Upper lobe of left lung (tissue), 6 donors: ENCODE measurements at regions not wholly inside any gene's neighbourhood (a gene's known extent, or its start where the extent isn't known, plus 50 kb on each side); places are given as distances from the start of the nearest gene placed in this dataset.
A peak's percentile ranks its signal among the peaks of the same experiment; 100 is the strongest.
"Not testable (repeated sequence)": the region's sequence is repeated elsewhere in the genome, so short reads cannot be mapped to it uniquely, and the experiment has no call there.

Source experiments
- ATAC-seq, 2 donors: fragments of 200-7000 bp; cut with Tn5 transposase; one replicate each; pipeline ENCODE4 v1.9.1; 2022; ENCODE audit warnings: mild to moderate bottlenecking in 2 of 2, moderate library complexity in 2 of 2; ENCODE audit not compliant: low FRiP score in 2 of 2
- DNase-seq, 2 donors: peaks; one replicate each; pipeline ENCODE4 v3.0.0-alpha.2; 2019 to 2020
- H3K27ac ChIP-seq, 4 donors: fragments of 200-600 bp; sonication (generic); one replicate each; pipeline ENCODE4 v1.5.1; 2016 to 2019
- H3K27me3 ChIP-seq, 4 donors: fragments of 200-600 bp; sonication (generic); one replicate each; pipeline ENCODE4 v1.5.1; 2017 to 2019
- H3K36me3 ChIP-seq, 4 donors: fragments of 200-600 bp; sonication (generic); one replicate each; pipeline ENCODE4 v1.5.1; 2016 to 2019
- H3K4me1 ChIP-seq, 4 donors: fragments of 200-600 bp; sonication (generic); one replicate each; pipeline ENCODE4 v1.5.1; 2018 to 2019
- H3K4me3 ChIP-seq, 4 donors: fragments of 200-600 bp; sonication (generic); one replicate each; pipeline ENCODE4 v1.5.1; 2017 to 2019; ENCODE audit warnings: mild to moderate bottlenecking in 2 of 4, moderate library complexity in 1 of 4
- H3K9me3 ChIP-seq, 4 donors: fragments of 200-600 bp; sonication (generic); one replicate each; pipeline ENCODE4 v1.5.1; 2018 to 2019
- CTCF ChIP-seq, 6 experiments: fragments of 450-650 bp in 4 of 6; fragments of 200-600 bp in 2 of 6; sonication (generic) in 2 of 6; IDR thresholded peaks; one replicate each; pipeline ENCODE4 v1.5.1; 2016 to 2019; ENCODE audit warnings: antibody characterized with exemption in 6 of 6
- EP300 ChIP-seq, 4 donors: sonication (generic); formaldehyde crosslinking; IDR thresholded peaks; one replicate each; pipeline ENCODE4 v1.5.1; 2017; ENCODE audit warnings: antibody characterized with exemption in 4 of 4, control low read depth in 2 of 4
- POLR2A ChIP-seq, 4 donors: fragments of 450-650 bp; IDR thresholded peaks; one replicate each; pipeline ENCODE4 v1.5.1; 2016 to 2017; ENCODE audit warnings: antibody characterized with exemption in 4 of 4, mild to moderate bottlenecking in 2 of 4
- POLR2AphosphoS5 ChIP-seq, 2 donors: sonication (generic); formaldehyde crosslinking; IDR thresholded peaks; one replicate each; pipeline ENCODE4 v1.5.1; 2017; ENCODE audit warnings: antibody characterized with exemption in 2 of 2
- WGBS, 2 donors: methylation state at CpG; one replicate each; pipeline ENCODE4 v1.1.5; 2017 to 2018; 5-methylcytosine and 5-hydroxymethylcytosine counted together
- donor health status: DM: no; HTN: no; CAD: no; lungs with moderate emphysema.
- donor health status: DM: no; HTN: yes; CAD: no; lungs with severe emphysema.

- Histone ChIP-seq H3K27ac (no peak overlapping the region), H3K27me3 (no peaks in the 10 kb centered on the region), H3K36me3 (no peaks in the 10 kb centered on the region), H3K9me3 (no peaks in the 10 kb centered on the region), H3K4me3 (no peak overlapping the region), H3K4me1 (no peaks in the 10 kb centered on the region)
- WGBS, 2 donors, result 42 to 51% methylated on average over 5 of the region's 5 CpGs
- no peak for DNase-seq
- peak; percentile 26 to 58 for ATAC-seq
- no peak for TF ChIP-seq POLR2A (IDR thresholded peaks at IDR 0.05)
- no peak for TF ChIP-seq POLR2AphosphoS5 (IDR thresholded peaks at IDR 0.05)
- no peak for TF ChIP-seq CTCF (IDR thresholded peaks at IDR 0.05)
- no peak for TF ChIP-seq EP300 (IDR thresholded peaks at IDR 0.05)
Observed at GRCh38 chr3:73255609-73256029, 194.2 kb downstream of the EBLN2 start.

- ATAC-seq, result peak in 1 of 2 donors; percentile 54
- Histone ChIP-seq H3K27ac (no peak overlapping the region), H3K36me3 (no peaks in the 10 kb centered on the region), H3K9me3 (no peaks in the 10 kb centered on the region), H3K4me3 (no peak overlapping the region), H3K4me1 (no peaks in the 10 kb centered on the region), H3K27me3 (no peaks in the 10 kb centered on the region)
- TF ChIP-seq POLR2A (IDR thresholded peaks at IDR 0.05), result no peak
- TF ChIP-seq EP300 (IDR thresholded peaks at IDR 0.05), result no peak
- TF ChIP-seq POLR2AphosphoS5 (IDR thresholded peaks at IDR 0.05), result no peak
- TF ChIP-seq CTCF (IDR thresholded peaks at IDR 0.05), result no peak
- no peak for DNase-seq
- 79 to 80% methylated on average over 4 of the region's 4 CpGs for WGBS, 2 donors
Observed at GRCh38 chr3:73257186-73257585, 195.7 kb downstream of the EBLN2 start.

- H3K36me3 ChIP-seq, result no peaks in the 10 kb centered on the region
- DNase-seq (no peak), ATAC-seq (no peak)
- H3K4me1 ChIP-seq, result no peaks in the 10 kb centered on the region
- no peak overlapping the region for H3K4me3 ChIP-seq
- WGBS, 2 donors, result 77 to 85% methylated on average over 4 of the region's 4 CpGs
- no peaks in the 10 kb centered on the region for H3K9me3 ChIP-seq
- no peaks in the 10 kb centered on the region for H3K27me3 ChIP-seq
- no peak for TF ChIP-seq EP300 (IDR thresholded peaks at IDR 0.05)
- TF ChIP-seq CTCF (IDR thresholded peaks at IDR 0.05), result no peak
- no peak for TF ChIP-seq POLR2A (IDR thresholded peaks at IDR 0.05)
- TF ChIP-seq POLR2AphosphoS5 (IDR thresholded peaks at IDR 0.05), result no peak
- H3K27ac ChIP-seq, result no peak overlapping the region
Observed at GRCh38 chr3:73258057-73258456, 196.6 kb downstream of the EBLN2 start.

- Histone ChIP-seq H3K27ac (no peak overlapping the region), H3K9me3 (no peaks in the 10 kb centered on the region), H3K36me3 (no peaks in the 10 kb centered on the region), H3K4me3 (no peak overlapping the region), H3K27me3 (no peaks in the 10 kb centered on the region), H3K4me1 (no peaks in the 10 kb centered on the region)
- no peak for DNase-seq
- WGBS, 2 donors, result 88 to 92% methylated on average over 2 of the region's 2 CpGs
- TF ChIP-seq POLR2AphosphoS5 (IDR thresholded peaks at IDR 0.05) (no peak), EP300 (IDR thresholded peaks at IDR 0.05) (no peak), POLR2A (IDR thresholded peaks at IDR 0.05) (no peak), CTCF (IDR thresholded peaks at IDR 0.05) (no peak)
- no peak for ATAC-seq
Observed at GRCh38 chr3:73259291-73259690, 197.8 kb downstream of the EBLN2 start.

- no peak overlapping the region for H3K4me3 ChIP-seq
- H3K4me1 ChIP-seq, result no peaks in the 10 kb centered on the region
- H3K9me3 ChIP-seq, result no peaks in the 10 kb centered on the region
- no peak for TF ChIP-seq EP300 (IDR thresholded peaks at IDR 0.05)
- TF ChIP-seq POLR2A (IDR thresholded peaks at IDR 0.05), result no peak
- no peak for TF ChIP-seq POLR2AphosphoS5 (IDR thresholded peaks at IDR 0.05)
- no peak for TF ChIP-seq CTCF (IDR thresholded peaks at IDR 0.05)
- no peak for DNase-seq
- ATAC-seq, result no peak
- no peaks in the 10 kb centered on the region for H3K27me3 ChIP-seq
- H3K36me3 ChIP-seq, result no peaks in the 10 kb centered on the region
- WGBS, 2 donors, result 20 to 36% methylated on average over 1 of the region's 1 CpG
- no peak overlapping the region for H3K27ac ChIP-seq
Observed at GRCh38 chr3:73259856-73260255, 198.4 kb downstream of the EBLN2 start.

- not testable (repeated sequence) for H3K36me3 ChIP-seq, H3K27me3 ChIP-seq, H3K4me1 ChIP-seq, ATAC-seq, DNase-seq, H3K4me3 ChIP-seq, H3K27ac ChIP-seq, H3K9me3 ChIP-seq
- WGBS, 2 donors, result 83 to 100% methylated on average over 1 of the region's 1 CpG
Observed at GRCh38 chr3:73266558-73266957, 205.1 kb downstream of the EBLN2 start.

GRCh38 chr3:73269126-73269525, 207.7 kb downstream of the EBLN2 start:
- H3K36me3 ChIP-seq, H3K4me3 ChIP-seq, H3K27me3 ChIP-seq, H3K9me3 ChIP-seq, H3K4me1 ChIP-seq, H3K27ac ChIP-seq, ATAC-seq: not testable (repeated sequence)
- peak in 1 of 2 donors; percentile 75 for DNase-seq
- WGBS, 2 donors, result 96% methylated on average over 19 of the region's 25 CpGs; no CpG with 5 or more reads in 1 of the 2 donors
